Stimulated activated CD4-positive, alpha-beta T cell treated with anti-CD3 and anti-CD28 coated beads, TNF-alpha, amount 100 ng/mL, for 1 hour (primary cell): ENCODE measurements at regions not wholly inside any gene's neighbourhood (a gene's known extent, or its start where the extent isn't known, plus 50 kb on each side); places are given as distances from the start of the nearest gene placed in this dataset.
"Not testable (repeated sequence)": the region's sequence is repeated elsewhere in the genome, so short reads cannot be mapped to it uniquely, and the experiment has no call there.

Experiments
- DNase-seq, 3 donors: peaks; one replicate each; pipeline ENCODE4 v3.0.0-alpha.2; 2020; ENCODE audit warnings: low read depth in 3 of 3, low spot score in 1 of 3

- no peak for DNase-seq
Measured at GRCh38 chr21:38039841-38040240, 123.6 kb upstream of the KCNJ6 start.

- DNase-seq: no peak
Measured at GRCh38 chr21:38041493-38041892, 125.2 kb upstream of the KCNJ6 start.

DNA sequence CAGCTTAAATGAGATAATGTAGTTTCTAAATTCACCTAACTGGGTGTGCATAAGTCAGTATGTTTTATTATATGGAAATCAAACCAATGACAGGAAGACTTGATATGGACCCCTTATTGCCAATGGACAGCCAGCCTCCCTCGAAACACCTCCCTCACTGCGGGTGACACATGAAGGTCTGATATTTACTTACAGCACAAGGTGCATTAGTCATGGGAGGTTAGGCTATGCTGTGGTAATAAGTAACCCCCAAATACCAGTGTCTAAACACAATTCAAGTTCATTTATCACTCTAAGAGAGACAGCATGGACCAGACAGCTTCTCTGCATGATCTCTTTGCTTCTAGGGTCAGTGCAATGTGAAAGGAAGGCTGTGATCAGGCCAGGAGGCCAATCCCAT is 126.0 kb upstream of the KCNJ6 start:
- no peak for DNase-seq

DNA sequence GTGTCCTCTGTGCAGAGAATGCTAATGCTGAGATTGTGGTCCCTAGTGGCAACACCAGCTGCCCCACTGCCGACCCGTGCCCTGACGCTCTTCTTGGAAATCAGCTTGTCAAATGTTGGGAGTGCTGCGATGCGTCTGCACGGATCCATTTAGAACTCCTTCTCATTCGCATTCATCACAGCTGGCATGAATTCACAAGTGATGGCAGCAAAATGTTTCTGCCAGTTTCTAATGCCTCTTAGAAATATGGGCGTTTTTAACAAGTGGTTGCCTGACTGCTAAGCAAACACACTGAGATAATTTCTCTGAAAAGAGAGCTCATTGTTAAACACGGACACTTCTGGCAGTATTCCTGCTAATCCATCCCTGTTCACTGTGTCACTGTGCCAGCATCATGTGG is 131.9 kb upstream of the KCNJ6 start:
- DNase-seq: no peak

DNA sequence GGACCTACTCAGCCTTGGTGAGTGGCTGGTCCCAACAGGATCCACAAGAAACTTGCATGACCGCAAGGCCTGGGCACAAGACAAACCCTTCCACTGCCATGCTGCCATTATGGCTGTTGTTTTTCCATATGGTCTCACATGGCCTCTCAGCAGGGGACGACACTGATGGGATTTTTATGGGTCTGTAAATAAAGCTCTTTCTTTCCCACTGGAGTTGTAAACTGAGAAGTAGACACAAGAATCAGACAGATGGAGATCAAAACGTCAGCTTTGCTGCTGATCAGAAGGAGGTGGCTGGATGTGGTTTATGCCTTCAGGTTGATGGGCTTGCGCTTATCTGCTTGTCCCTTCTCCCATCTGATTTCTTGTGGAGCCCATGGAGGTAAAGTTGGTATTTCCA is 138.1 kb upstream of the KCNJ6 start:
- DNase-seq: no peak

- no peak for DNase-seq
Measured at GRCh38 chr21:38056481-38056880, 140.2 kb upstream of the KCNJ6 start.

DNA sequence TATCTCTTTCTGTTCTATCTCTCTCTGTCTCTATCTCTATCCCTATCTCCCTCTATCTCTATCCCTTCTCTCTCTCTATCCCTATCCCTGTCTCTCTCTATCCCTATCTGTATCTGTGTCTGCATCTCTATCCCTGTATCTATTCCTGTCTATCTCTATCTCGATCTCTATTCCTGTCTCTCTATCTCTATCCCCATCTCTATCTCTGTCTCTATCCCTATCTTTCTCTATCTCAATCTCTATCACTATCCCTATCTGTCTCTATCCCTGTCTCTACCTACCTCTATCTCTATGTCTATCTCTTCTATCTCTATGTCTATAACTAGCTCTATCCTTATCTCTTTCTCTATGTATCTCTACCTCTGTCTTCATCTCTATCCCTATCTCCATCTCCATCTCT is 141.4 kb upstream of the KCNJ6 start:
- DNase-seq: no peak

GRCh38 chr21:38060533-38060932 is 144.3 kb upstream of the KCNJ6 start:
- no peak for DNase-seq

DNA sequence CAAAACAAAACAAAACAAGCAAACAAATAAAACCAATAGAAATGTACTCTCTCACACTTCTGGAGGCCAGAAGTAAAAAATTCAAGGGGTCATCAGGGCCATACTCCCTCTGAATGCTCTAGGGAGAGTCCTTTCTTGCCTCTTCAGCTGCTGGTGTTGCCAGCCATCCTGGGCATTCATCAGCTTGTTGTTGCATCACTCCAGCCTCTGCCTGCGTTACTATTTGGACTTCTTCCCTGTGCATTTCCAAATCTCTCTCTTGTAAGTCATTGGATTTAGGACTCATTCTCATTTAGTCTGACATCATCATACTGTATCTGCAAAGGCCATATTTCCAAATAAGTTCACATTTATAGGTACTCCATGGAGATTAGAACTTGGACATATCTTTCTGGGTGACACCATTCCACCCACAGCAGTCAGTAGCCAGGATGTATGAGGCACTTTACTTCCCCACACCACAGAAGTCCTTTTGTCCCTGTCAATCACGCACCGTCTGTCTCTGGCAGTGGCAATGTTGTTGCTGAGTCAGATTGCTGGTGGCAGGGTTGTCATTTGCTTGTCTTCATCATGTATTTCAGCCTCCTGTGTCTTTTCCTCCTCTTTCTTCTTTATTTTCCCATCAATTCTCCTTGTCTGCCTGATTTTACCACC is 151.0 kb upstream of the KCNJ6 start:
- no peak for DNase-seq

DNA sequence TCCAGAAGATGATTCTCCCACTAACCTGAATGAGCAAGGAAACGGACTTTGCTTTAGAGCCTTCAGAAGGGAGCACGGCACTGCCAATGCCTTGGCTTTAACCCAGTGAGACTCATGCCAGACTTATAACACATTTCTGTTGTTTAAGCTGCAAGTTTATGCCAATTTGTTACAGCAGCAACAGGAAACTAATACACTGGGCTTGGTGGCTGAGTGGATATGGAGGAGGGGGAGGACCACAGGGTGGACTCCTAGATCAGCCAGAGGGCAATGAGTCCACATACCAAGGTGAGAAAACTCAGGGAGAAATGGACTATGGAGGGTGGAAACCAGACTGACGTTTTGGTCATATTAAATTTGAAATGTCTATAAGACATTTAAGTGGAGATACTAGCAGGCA is 156.2 kb upstream of the KCNJ6 start:
- DNase-seq: no peak

DNA sequence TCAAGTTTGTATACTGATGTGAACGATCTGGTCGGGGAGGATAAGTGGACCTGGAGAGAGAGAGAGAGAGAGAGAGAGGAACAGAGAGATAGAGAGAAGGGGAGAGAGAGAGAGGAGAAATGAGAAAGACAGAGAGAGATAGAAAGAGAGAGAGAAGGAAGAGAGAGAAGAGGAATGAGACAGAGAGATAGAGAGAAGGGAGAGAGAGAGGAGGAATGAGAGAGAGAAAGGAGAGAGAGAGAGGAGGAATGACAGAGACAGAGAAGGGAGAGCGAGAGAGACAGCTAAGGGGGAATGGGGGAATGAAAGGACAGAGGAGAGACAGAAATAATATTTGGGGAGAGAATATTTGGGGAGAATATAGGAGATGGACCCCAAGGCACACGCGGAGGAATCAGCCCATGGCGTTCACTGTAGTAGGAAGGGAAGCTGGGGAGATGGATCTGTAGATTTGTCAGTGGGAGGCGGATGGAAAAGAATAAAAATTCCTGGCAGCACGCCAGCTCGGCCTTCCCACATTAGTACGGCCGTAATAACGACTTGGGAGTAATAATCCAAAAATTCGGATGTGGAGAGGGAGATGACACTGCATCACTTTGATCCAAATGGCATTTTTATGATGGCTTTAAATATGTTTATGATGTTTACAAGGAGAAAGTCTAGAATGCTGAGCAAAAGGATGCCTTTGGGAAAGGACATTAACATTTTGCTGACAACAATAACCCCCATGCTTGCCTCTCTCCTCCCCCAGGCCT is 159.8 kb upstream of the KCNJ6 start:
- DNase-seq: no peak

DNA sequence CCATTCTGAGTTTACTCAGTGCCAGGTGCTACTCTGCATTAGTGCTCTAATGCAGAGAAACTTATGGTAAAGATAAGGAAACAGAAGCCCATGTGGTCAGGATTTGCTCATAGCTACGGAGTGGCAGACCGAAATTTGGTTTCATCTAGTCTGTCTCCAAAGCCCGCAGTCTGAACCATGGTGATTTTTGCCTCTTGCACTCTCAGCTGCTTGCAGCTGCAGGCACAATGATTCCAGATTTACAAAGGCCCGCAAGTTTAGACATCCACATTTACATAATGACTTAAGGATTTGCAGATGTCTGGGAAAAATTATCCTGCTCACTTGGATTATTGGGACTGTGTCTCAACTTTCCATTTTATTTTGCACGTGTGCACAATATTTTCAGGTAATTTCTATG is 161.3 kb upstream of the KCNJ6 start:
- DNase-seq: no peak

- no peak for DNase-seq
Measured at GRCh38 chr21:38080888-38081287, 164.6 kb upstream of the KCNJ6 start.

- no peak for DNase-seq
Measured at GRCh38 chr21:38081708-38082107, 165.5 kb upstream of the KCNJ6 start.

GRCh38 chr21:38082936-38083485 is 166.8 kb upstream of the KCNJ6 start:
- no peak for DNase-seq

- no peak for DNase-seq
Measured at GRCh38 chr21:38083535-38083934, 167.3 kb upstream of the KCNJ6 start.

- no peak for DNase-seq
Measured at GRCh38 chr21:38086580-38086979, 170.2 kb upstream of the KCNJ15 start.

DNA sequence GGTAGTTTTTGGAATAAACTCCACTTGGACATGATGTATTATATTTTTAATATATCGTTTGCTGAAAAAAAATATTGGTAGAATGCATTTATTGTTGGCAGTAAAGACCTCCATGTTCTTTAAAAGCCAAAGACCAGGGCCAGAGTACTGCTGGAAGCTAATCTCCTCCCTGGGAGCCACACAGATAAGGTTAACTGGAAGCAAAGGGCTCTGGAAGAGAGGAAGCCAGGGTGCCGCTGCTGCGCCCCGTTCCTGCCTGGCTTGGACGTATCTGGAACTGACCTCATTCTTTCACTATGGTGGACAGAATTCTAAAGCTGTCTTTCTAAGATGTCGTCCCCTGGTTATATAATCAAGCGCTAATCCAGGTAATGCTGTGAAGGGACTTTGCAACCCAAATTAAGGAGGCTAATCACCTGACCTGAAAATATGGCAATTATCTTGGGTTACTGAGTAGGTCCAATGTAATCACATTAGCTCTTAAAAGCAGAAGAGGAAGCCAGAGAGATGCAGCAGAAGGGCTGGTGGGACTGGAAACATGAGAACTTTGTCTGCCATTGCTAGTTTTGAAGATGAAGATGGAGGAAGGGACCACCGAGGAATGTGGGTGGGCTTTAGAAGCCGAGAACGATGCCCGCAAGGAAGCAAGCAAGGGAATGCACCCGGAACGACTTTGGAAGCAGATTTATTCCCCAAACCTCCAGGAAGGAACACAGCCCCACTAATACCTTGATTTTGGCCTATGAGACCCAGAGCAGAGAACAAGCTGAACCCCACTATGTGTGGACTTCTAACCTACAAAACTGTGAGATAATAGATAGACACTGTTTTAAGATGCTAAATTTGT is 167.7 kb upstream of the KCNJ15 start:
- DNase-seq: no peak

GRCh38 chr21:38089763-38090046 is 167.1 kb upstream of the KCNJ15 start:
- no peak for DNase-seq

- DNase-seq: not testable (repeated sequence)
Measured at GRCh38 chr21:38091061-38091460, 165.7 kb upstream of the KCNJ15 start.

GRCh38 chr21:38092051-38092450 is 164.7 kb upstream of the KCNJ15 start:
- DNase-seq: no peak

DNA sequence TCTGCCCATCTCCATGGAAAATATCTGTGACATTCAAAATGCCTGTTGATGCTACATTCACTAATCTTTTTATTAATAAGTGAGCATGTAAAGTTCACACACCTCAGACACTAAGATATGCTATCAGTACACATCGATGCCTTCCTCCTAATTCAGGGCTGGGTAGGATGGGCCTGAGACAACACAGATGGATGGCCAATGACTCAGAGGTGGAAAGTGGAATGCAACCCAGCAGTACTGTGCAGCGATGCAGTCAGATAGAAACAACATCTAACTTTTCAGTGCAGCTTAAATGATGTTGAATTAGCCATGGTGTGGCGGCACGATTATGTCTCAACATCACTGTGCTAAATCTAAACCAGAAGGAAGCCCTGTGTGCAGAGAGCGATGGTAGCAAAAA is 161.6 kb upstream of the KCNJ15 start:
- DNase-seq: no peak
